Heart right ventricle (tissue), 16 donors: ENCODE measurements at regions not wholly inside any gene's neighbourhood (a gene's known extent, or its start where the extent isn't known, plus 50 kb on each side); places are given as distances from the start of the nearest gene placed in this dataset.

Experiments used
- ATAC-seq, 8 donors: fragments of 200-7000 bp; cut with Tn5 transposase; one replicate each; pipeline ENCODE4 v1.9.1; 2020; ENCODE audit warnings: mild to moderate bottlenecking in 8 of 8, moderate library complexity in 8 of 8, moderate number of reproducible peaks in 1 of 8
- DNase-seq, 2 donors: peaks; one replicate each; pipeline ENCODE4 v3.0.0-alpha.2; 2020
- H3K27ac ChIP-seq, 10 donors: fragments of 200-600 bp; sonication (generic) in 2 of 10; one replicate each; pipeline versions ENCODE4 v1.5.0 to v1.8.0; 2020 to 2022; ENCODE audit warnings: mild to moderate bottlenecking in 3 of 10
- H3K27me3 ChIP-seq, 7 donors: fragments of 200-600 bp; one replicate each; pipeline ENCODE4 v1.8.0; 2021 to 2022; ENCODE audit warnings: mild to moderate bottlenecking in 2 of 7
- H3K36me3 ChIP-seq, 9 donors: fragments of 200-600 bp; sonication (generic) in 1 of 9; one replicate each; pipeline versions ENCODE4 v1.5.0 to v1.8.0; 2020 to 2022; ENCODE audit warnings: mild to moderate bottlenecking in 2 of 9
- H3K4me1 ChIP-seq, 9 donors: fragments of 200-600 bp; sonication (generic) in 1 of 9; one replicate each; pipeline versions ENCODE4 v1.5.0 to v1.8.0; 2020 to 2022; ENCODE audit warnings: mild to moderate bottlenecking in 4 of 9
- H3K4me3 ChIP-seq, 10 donors: fragments of 200-600 bp; sonication (generic) in 2 of 10; one replicate each; pipeline versions ENCODE4 v1.5.0 to v1.8.0; 2020 to 2022; ENCODE audit warnings: mild to moderate bottlenecking in 7 of 10, moderate library complexity in 2 of 10
- H3K9me3 ChIP-seq, 11 donors: fragments of 200-600 bp in 10 of 11; sonication (generic) in 2 of 11; one replicate each; pipeline versions ENCODE4 v1.5.0 to v1.8.0; 2013 to 2022; ENCODE audit warnings: mild to moderate bottlenecking in 2 of 11, control low read depth in 1 of 11, moderate library complexity in 1 of 11
- WGBS, 2 donors: extraction: QIAGEN DNeasy Blood & Tissue Kit; methylation state at CpG; one replicate each; pipeline ENCODE4 v1.1.7; 2013; ENCODE audit warnings: inconsistent platforms in 1 of 2; 5-methylcytosine and 5-hydroxymethylcytosine counted together
- intact Hi-C, 10 donors: fragments of 100-400 bp; cut with DNase I; formaldehyde crosslinking; loops; one replicate each; pipeline versions ENCODE4 v1.11.1 to v1.14.2; 2022
- TF ChIP-seq, protein P1 (sequence below), 9 donors: fragments of 200-600 bp; sonication (generic) in 2 of 9; IDR thresholded peaks; one replicate each; pipeline versions ENCODE4 v1.5.0 to v1.8.0; 2021 to 2022; ENCODE audit warnings: antibody characterized with exemption in 9 of 9, mild to moderate bottlenecking in 5 of 9, moderate library complexity in 1 of 9
- donor health status: Arrhythmogenic right ventricular cardiomyopathy.
- donor health status: ischemic (EF 13 %, LVEDD 7.1; RV severe dilation, severe dysfunction).
- donor health status: healthy with polysubstance abuse.
- donor health status: DM: no; HTN: yes; CAD: no.
- donor health status: DM: no; HTN: no; CAD: no.
- donor health status: ischemic (EF 25% LVEDD 6.9; RV normal size, moderate dysfunction).
- donor health status: ischemic (EF 25% LVEDD 5.7; RV mildly dilated, moderate dysfunction).
- donor health status: healthy.
- donor health status: DM: yes; HTN: yes; CAD: no.
- donor health status: Ischemic cardiomyopathy.
- donor health status: ischemic (EF 35%, LVEDD 5.7; RV mildly dilated, moderate dysfunction).
- donor health status: nonischemic (EF 11% LVEDD 7.7; RV severe dilation, severe dysfunction).
- donor health status: DM: yes; HTN: yes; CAD: no.
- donor health status: PGD.
- donor health status: ischemic (EF 29% LVEDD 5.4; RV normal size, mild dysfunction).
- donor health status: nonischemic (EF 23%, LVEDD 6.1; RV moderate dilation, normal function).

DNA sequence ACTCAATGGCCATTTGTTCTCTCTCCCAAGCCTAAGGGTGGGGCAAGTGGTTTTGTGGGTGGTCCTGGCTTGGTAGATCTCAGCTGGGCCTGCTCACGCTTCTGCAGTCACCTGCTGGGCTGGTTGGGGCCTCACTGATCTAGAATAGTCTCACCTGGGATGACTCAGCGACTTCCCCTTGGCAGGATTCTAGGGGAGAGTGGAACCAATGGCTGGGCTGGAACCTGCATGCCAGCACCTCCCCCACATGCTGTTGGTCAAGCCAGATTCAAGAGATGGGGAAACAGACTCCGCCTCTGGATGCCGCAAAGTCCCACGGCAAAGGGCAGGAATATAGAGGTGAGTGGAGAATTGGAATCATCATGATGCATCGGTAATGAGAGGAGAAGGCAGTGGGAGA, 292.9 kb upstream of the NPVF start:
- H3K4me3 ChIP-seq: no peak overlapping the region
- no peak for ATAC-seq

DNA sequence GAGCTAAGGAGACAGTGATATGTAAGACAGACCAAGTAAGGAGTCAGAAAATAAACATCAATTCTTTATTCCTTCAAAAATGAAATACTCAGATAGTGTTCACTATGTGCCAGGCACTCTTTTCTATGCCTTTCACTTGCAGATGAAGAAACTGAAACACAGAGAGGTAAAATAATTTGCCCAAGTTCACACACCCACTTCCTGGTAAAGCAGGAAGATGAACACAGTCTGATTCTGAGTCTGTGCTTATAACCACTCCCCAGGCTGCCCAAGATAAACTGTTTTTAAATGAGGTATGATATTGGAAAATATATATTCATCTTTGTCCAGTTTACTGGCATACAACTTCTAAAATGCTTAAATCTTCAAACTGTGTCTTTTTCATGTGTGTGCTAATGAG, 294.4 kb upstream of the NPVF start:
- intact Hi-C loops: no loop called here
- Histone ChIP-seq H3K4me3 (no peak overlapping the region), H3K27me3 (peaks cover 0 to 11% (median 0%) of the 10 kb centered on the region in 7 donors), H3K9me3 (no peaks in the 10 kb centered on the region), H3K36me3 (no peaks in the 10 kb centered on the region), H3K27ac (no peak overlapping the region), H3K4me1 (no peaks in the 10 kb centered on the region)
- ATAC-seq (no peak), DNase-seq (no peak)
- TF ChIP-seq, protein P1, sequence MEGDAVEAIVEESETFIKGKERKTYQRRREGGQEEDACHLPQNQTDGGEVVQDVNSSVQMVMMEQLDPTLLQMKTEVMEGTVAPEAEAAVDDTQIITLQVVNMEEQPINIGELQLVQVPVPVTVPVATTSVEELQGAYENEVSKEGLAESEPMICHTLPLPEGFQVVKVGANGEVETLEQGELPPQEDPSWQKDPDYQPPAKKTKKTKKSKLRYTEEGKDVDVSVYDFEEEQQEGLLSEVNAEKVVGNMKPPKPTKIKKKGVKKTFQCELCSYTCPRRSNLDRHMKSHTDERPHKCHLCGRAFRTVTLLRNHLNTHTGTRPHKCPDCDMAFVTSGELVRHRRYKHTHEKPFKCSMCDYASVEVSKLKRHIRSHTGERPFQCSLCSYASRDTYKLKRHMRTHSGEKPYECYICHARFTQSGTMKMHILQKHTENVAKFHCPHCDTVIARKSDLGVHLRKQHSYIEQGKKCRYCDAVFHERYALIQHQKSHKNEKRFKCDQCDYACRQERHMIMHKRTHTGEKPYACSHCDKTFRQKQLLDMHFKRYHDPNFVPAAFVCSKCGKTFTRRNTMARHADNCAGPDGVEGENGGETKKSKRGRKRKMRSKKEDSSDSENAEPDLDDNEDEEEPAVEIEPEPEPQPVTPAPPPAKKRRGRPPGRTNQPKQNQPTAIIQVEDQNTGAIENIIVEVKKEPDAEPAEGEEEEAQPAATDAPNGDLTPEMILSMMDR (IDR thresholded peaks at IDR 0.05): no peak

More for the DNA sequence above, 292.9 kb upstream of the NPVF start:
- 95 to 96% methylated on average over 6 of the region's 6 CpGs for WGBS, 2 donors
- DNase-seq: no peak
- Histone ChIP-seq H3K27me3 (peaks cover 0 to 6% (median 0%) of the 10 kb centered on the region in 7 donors), H3K36me3 (no peaks in the 10 kb centered on the region), H3K27ac (no peak overlapping the region), H3K4me1 (no peaks in the 10 kb centered on the region), H3K9me3 (no peaks in the 10 kb centered on the region)
- intact Hi-C loops: no loop called here
- TF ChIP-seq, protein P1 (IDR thresholded peaks at IDR 0.05): no peak

DNA sequence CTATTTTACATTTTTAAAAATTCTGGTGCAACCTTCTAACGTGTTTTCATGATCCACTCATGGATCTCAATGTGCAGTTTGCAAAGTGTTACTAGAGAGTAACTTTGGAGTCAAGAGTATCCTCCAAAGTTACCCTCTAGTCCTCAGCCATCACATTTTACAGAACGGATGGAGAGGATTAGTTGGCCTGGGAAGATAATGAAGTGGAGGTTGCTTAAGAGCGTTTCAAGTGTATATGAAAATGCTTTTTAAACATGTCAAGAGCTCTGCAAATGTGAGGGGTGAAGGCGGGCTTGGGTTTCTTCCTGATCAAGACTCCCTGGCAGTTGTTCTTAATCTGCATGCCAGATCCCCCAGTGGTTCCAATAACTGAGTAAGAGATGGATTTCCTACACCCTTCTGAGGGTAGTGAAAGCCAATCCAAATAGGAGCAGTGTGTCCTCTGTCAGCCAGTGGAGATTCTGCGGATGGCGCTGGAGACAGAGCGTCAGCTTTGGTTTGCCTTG, 299.4 kb upstream of the NPVF start:
- ATAC-seq (no peak), DNase-seq (no peak)
- peaks cover 0 to 5% (median 0%) of the 10 kb centered on the region in 7 donors for H3K27me3 ChIP-seq
- no peaks in the 10 kb centered on the region for H3K9me3 ChIP-seq
- intact Hi-C loops: loop anchor here in 1 of 10 donors (1.0 kb wide), 1 partner anchor 16 kb away; no protein-coding TSS in a partner anchor
- H3K27ac ChIP-seq: no peak overlapping the region
- TF ChIP-seq, protein P1 (IDR thresholded peaks at IDR 0.05): no peak
- 84 to 86% methylated on average over 7 of the region's 7 CpGs for WGBS, 2 donors
- H3K36me3 ChIP-seq: no peaks in the 10 kb centered on the region
- no peaks in the 10 kb centered on the region for H3K4me1 ChIP-seq
- H3K4me3 ChIP-seq: no peak overlapping the region

DNA sequence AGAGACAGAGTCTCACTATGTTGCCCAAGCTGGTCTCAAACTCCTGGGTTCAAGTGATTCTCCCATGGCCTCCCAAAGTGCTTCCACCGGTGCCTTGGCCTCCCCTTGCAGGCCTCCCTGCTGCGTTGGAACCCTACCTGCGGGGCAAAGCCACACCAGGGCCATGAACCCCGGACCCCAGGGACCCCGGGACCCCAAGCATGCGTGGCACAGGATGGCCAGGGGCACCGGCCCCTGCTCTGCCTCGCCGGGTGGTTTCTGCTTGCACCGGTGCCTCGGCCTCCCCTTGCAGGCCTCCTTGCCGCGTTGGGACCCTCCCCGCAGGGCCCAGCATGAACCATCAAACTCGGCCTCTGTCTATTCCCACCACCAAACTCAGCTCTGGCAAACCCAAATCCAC, 301.0 kb upstream of the NPVF start:
- H3K27ac ChIP-seq: no peak overlapping the region
- H3K4me1 ChIP-seq: no peaks in the 10 kb centered on the region
- H3K4me3 ChIP-seq: no peak overlapping the region
- DNase-seq (no peak), ATAC-seq (no peak)
- TF ChIP-seq, protein P1 (IDR thresholded peaks at IDR 0.05): no peak
- 91 to 92% methylated on average over 15 of the region's 15 CpGs for WGBS, 2 donors
- no peaks in the 10 kb centered on the region for H3K9me3 ChIP-seq
- intact Hi-C loops: no loop called here
- no peaks in the 10 kb centered on the region for H3K36me3 ChIP-seq
- peaks cover 0 to 5% (median 0%) of the 10 kb centered on the region in 7 donors for H3K27me3 ChIP-seq
